DLD1 (cell line): ENCODE measurements at regions not wholly inside any gene's neighbourhood (a gene's known extent, or its start where the extent isn't known, plus 50 kb on each side); places are given as distances from the start of the nearest gene placed in this dataset.
"Not testable (repeated sequence)": the region's sequence is repeated elsewhere in the genome, so short reads cannot be mapped to it uniquely, and the experiment has no call there.

Experiments
- in situ Hi-C: cut with HindIII; loops from 2 replicates; pipeline ENCODE4 v1.10.0; 2017; ENCODE audit warnings: low sequenced_read_pairs

- in situ Hi-C loops = no loop called here
Observed at GRCh38 chr1:182172699-182173098, 111.2 kb upstream of the ZNF648 start.

DNA sequence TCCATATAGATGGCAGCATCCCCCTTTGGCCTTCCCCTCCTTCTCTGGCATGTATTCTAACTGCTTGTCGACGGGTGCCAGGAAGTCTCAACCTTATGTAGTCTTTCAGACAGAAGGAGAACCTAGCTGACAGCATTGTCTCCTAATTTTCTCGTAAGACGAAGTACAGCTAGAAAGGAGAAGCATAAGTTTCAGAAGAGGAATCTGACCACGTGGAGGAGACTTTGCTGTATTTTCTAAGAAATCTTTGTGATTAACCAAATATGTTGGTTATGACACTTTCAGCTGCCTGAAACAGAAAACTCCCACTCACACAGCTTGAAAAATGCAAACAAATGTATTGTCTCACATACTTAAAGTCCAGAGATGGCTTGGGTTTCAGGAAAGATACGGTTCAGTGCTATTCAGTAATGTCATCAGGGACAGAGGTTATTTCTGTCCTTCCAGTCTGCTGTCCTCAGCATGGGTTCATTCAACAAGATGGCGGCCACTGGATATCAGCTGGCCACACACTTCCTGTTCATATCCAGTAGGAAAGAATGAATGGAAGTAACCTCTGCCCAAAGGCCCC is 109.5 kb upstream of the ZNF648 start:
- in situ Hi-C loops = no loop called here

DNA sequence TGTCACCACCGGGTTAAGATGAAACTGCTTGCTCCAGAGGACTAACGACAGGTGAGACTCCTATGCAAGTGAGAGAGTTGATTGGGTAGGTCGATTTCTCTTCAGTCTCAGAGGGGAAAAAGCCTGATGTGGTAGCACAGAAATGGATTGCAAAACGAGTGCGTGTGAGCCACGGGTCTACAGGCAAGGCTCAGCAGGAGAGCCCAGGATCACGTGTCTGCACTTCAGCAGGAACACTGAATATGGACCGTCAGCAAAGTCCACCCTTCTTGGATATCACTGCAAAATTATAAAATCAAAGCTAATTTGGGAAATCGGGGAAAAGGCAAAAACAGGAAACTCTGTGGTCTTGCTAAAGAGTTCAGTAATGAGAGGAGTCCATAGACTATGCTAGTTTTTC is 107.7 kb upstream of the ZNF648 start:
- in situ Hi-C loops = no loop called here

GRCh38 chr1:182166750-182167149 is 105.2 kb upstream of the ZNF648 start:
- in situ Hi-C loops = no loop called here

DNA sequence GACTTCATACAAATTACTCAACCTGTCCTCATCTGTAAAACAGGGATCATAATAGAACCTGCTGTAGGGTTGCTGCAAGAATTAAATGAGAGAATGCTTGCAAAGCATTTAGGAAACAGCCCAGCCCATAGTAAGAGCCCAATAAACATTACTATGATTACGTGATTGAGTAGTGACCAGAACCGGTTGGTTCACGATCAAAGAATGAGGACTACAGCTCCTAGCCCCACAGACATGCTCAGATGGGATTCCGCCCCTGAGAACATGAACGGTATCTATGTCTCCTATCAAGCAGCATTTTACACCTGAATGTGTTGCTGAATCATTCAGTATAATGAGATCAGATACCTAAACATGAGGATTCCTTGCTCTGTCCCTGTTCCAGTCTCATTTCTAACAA is 104.8 kb upstream of the ZNF648 start:
- in situ Hi-C loops = no loop called here

GRCh38 chr1:182164273-182164672 is 102.8 kb upstream of the ZNF648 start:
- in situ Hi-C loops = no loop called here

GRCh38 chr1:182163821-182164223 is 102.3 kb upstream of the ZNF648 start:
- in situ Hi-C loops = no loop called here

DNA sequence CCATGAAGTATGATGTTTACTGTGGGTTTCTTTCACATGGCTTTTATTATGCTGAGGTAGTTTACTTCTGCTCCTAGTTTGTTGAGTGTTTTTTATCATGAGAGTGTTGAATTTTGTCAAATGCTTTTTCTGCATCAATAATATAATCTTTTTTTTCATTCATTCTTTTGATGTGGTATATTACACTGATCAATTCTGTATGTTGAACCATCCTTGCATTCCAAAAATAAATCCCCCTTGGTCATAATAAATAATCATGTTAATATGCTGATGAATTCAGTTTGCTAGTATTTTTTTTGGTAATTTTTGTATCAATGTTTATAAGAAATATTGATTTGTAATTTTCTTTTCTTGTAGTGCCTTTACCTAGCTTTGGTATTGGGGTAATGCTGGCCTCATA is 97.9 kb upstream of the ZNF648 start:
- in situ Hi-C loops = no loop called here

DNA sequence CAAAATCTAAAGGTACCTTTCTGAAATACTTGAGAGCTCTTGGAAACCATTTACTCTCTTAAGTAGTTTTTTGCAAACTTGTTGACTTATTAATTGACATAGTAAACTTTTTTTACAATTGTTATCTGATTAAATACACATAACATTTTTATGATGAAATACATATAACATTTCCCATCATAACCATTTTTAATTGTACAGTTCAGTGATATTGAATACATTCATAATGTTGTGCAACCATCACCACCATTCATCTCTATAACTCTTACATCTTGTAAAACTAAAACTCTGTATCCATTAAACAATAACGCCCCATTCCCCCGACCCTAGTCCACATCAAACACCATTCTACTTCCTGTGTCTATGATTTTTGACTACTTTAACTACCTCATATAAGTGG is 95.7 kb upstream of the ZNF648 start:
- in situ Hi-C loops = no loop called here

GRCh38 chr1:182154425-182154824 is 92.9 kb upstream of the ZNF648 start:
- in situ Hi-C loops = not testable (repeated sequence)

DNA sequence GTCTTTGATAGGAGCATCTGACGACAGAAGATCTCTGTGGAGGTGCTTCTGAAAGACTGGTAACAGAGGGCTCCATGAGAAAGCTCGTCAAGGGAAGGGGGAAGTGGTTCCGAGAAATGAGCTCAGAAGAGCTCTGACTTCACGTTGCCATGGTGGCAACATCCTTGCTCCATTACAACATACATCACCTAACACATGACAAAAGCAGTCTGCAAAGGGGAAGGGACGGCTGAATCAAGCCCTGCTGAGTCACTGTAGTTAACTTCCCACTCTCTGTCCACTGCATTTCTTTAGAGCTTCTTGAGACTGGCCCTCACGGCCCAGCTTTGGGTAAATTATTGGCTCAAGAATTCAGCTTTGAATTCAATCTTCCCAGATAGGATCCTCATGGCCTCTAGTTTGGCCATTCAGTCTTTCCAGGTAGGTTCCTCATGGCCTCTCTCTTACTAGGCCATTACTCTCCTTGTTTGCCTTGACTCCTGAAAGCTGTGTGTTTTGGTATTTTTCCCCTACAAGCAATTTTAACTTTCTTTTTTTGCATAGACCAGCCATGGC is 88.0 kb upstream of the ZNF648 start:
- in situ Hi-C loops = no loop called here

DNA sequence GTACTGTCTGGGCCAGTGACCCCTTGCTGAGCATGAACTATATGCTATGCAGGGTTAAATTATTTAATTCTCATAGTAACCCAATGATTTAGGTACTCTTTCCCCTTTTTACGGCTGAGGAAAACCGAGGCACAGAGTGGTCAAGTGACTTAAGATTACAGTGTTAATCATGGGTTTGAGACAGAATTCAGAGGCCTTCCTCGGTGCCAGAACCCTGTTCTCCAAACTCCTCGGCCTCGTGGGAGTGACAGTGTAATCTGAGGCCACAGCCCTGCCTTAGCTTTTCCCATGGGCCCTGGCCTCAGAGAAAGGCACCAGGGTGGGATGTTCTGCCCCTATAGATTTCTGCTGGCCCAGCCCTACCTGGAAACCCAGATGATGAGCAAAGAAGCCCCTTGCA is 86.4 kb upstream of the ZNF648 start:
- in situ Hi-C loops = no loop called here

DNA sequence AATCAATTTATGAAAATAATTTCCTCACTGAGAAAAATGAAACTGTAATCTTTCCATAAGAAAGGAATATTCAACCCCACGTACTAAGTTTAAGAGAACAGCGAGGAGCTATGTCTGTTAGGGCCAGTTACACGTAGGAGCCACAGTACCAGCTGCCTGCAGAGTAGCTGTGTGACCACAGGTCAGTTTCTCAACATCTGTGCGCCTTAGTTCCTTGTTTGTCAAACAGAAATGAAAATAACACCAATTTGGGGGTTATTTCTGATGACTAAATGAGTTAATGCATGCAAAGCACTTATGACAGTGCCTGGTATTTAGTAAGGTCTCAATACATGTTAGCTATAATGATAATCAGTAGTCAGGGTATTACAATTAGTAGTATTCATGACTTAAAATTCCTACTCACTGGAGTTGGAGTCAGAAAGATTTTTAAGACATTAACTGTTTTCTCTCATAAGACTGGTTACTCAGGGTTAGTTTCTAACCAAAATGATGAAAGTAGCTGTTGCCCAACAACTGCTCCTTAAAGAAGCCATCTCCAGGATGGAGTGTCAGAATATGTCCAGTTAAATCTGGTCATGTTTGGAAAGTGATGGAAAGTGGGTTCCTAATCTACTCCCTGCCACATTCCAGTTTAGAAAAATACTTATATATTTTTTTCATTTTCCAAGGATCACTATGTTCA is 85.8 kb upstream of the ZNF648 start:
- in situ Hi-C loops = no loop called here

GRCh38 chr1:182146286-182146685 is 84.8 kb upstream of the ZNF648 start:
- in situ Hi-C loops = no loop called here

- in situ Hi-C loops = no loop called here
Observed at GRCh38 chr1:182145441-182145840, 83.9 kb upstream of the ZNF648 start.

- in situ Hi-C loops = no loop called here
Observed at GRCh38 chr1:182144646-182145030, 83.1 kb upstream of the ZNF648 start.

DNA sequence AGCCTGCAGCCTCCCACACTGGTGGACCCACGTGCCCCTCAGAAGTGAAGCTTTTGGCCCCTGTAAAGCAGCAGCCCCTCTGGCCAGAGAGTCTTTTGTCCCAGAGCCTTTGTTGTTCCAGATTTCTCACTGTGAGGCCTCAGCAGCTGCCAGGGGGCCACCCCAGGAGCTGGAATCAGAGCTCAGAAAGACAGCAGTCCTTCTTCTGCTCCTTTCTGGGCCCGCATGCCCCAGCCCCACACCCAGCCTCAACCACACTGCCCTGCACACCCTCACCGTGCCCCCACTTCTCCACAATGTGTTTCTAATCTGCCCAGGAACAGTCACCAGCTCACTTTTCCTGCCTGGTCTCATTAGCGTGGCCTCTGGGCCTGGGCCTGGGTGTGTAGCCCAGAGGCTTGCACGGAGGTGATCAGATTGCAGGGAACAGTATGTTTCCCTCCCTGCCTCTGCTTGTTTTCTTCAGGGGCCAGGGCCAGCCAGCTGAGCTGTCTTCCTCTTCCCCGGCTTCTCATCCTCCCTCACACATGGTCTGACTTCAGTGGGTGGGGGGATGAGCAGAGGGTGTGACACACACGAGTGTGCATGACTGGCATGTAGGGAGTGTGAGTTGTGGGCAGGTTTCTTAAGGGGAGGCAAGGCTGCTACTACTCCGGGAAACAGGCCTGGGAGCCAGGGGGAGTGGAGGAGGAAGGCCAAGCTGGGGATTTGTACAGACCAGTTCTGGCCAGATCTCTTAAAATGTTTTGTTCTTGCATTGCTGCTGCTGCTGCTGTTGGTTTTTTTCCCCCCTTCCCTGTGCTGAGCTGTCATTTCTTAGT is 82.5 kb upstream of the ZNF648 start:
- in situ Hi-C loops = no loop called here

- in situ Hi-C loops = no loop called here
Observed at GRCh38 chr1:182143154-182143657, 81.7 kb upstream of the ZNF648 start.

DNA sequence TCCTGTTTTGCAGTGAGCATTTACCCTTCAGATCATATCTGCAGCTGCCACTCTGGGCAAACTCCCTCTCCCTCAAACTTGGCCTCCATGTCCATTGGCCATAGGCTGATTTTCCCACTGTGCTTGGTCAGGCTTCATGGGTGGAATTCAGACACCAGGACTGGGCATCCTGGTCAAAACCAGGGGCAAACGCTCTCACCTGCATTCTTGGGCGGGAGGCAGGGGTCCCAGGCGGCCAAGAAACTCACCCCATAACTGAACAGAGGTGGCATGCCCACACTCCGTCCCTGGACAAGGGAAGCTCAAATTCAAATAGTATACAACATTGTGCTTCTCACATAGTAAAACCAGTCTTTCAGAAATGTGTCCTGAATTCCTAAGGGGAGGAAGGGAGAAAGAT is 81.1 kb upstream of the ZNF648 start:
- in situ Hi-C loops = no loop called here

- in situ Hi-C loops = no loop called here
Observed at GRCh38 chr1:182141040-182141439, 79.5 kb upstream of the ZNF648 start.

- in situ Hi-C loops = no loop called here
Observed at GRCh38 chr1:182139496-182139895, 78.0 kb upstream of the ZNF648 start.

DNA sequence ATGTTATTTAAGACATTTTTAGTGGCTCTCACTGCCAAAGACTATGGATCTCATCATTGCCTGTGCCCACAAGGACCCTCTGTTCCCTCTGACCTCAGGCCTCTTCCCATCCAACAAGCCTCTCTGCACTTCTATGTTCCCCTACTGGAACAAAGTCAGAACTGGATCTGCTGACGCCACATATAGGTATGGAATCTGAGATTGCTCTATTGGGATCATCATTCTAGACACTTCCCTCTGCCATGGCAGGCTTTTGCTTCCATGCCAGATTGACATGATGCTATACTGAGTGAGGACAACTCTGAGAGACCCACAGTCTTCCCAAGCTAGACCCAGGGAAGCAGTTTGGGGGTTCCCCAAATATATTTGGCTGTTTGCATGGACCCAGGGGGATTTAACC is 76.0 kb upstream of the ZNF648 start:
- in situ Hi-C loops = no loop called here
